MCF 10A (cell line): ENCODE measurements at regions not wholly inside any gene's neighbourhood (a gene's known extent, or its start where the extent isn't known, plus 50 kb on each side); places are given as distances from the start of the nearest gene placed in this dataset.

ENCODE experiments used
- BruUV-seq: library from RNA; stranded (reverse); fragments of 400-500 nt; replicated peaks from 2 replicates; lab custom pipeline; 2021; lab: Mats Ljungman, UMichigan
- CTCF ChIA-PET: fragments of 300-600 bp; sonication (Branson Sonifier 250); formaldehyde crosslinking; extraction: SDS; loops from one replicate; lab custom pipeline; 2021; ENCODE audit warnings: antibody characterized with exemption, inconsistent platforms; lab: Yijun Ruan, JAX
- POLR2A ChIA-PET: fragments of 300-600, 350-650 bp; sonication (Branson Sonifier 250); formaldehyde crosslinking; extraction: SDS; loops from one replicate; lab custom pipeline; 2020; ENCODE audit warnings: antibody characterized with exemption, inconsistent platforms; lab: Yijun Ruan, JAX
- DNase-seq: peaks from one replicate; pipeline ENCODE4 v3.0.0-alpha.2; 2018; ENCODE audit not compliant: unreplicated experiment
- H3K27ac Mint-ChIP-seq: one replicate; pipeline ENCODE4 v1.8.0; 2022; ENCODE audit warnings: mild to moderate bottlenecking, low read depth, mixed read lengths; ENCODE audit not compliant: unreplicated experiment
- H3K27me3 Mint-ChIP-seq: one replicate; pipeline ENCODE4 v1.8.0; 2022; ENCODE audit warnings: mixed read lengths; ENCODE audit not compliant: insufficient read depth, unreplicated experiment
- H3K36me3 Mint-ChIP-seq: one replicate; pipeline ENCODE4 v1.8.0; 2022; ENCODE audit warnings: mild to moderate bottlenecking, moderate library complexity, mixed read lengths; ENCODE audit not compliant: insufficient read depth, unreplicated experiment
- H3K4me1 Mint-ChIP-seq: one replicate; pipeline ENCODE4 v1.8.0; 2022; ENCODE audit warnings: mixed read lengths; ENCODE audit not compliant: insufficient read depth, unreplicated experiment
- H3K4me3 Mint-ChIP-seq: one replicate; pipeline ENCODE4 v1.8.0; 2022; ENCODE audit warnings: mild to moderate bottlenecking, moderate library complexity, mixed read lengths; ENCODE audit not compliant: unreplicated experiment
- H3K9me3 Mint-ChIP-seq: one replicate; pipeline ENCODE4 v1.8.0; 2022; ENCODE audit warnings: mixed read lengths; ENCODE audit not compliant: unreplicated experiment
- CTCF ChIP-seq: fragments of 200-600 bp; IDR thresholded peaks from one replicate; pipeline ENCODE4 v1.8.0; 2022; ENCODE audit warnings: antibody characterized with exemption, mild to moderate bottlenecking; ENCODE audit not compliant: unreplicated experiment
- intact Hi-C: fragments of 100-400 bp; cut with micrococcal nuclease; formaldehyde crosslinking; loops from 2 replicates; pipeline ENCODE4 v1.14.1; 2022

GRCh38 chr9:86788456-86788855 lies 158.8 kb downstream of the GAS1 start:
- BruUV-seq: no TSS peak
- ChIA-PET CTCF (interaction anchor here (0.7 kb wide), 1 partner anchor 13 kb away, joined by 4 read pairs; no protein-coding TSS in a partner anchor), POLR2A (no interaction called here)
- no peak for TF ChIP-seq CTCF
- no peak overlapping the region for H3K27ac Mint-ChIP-seq
- no peak for DNase-seq
- H3K36me3 Mint-ChIP-seq: no peaks in the 10 kb centered on the region
- H3K27me3 Mint-ChIP-seq: no peaks in the 10 kb centered on the region
- no peak overlapping the region for H3K4me3 Mint-ChIP-seq
- intact Hi-C loops: no loop called here
- H3K9me3 Mint-ChIP-seq: no peaks in the 10 kb centered on the region
- H3K4me1 Mint-ChIP-seq: no peaks in the 10 kb centered on the region

GRCh38 chr9:86783884-86784283 lies 163.4 kb downstream of the GAS1 start:
- H3K27ac Mint-ChIP-seq: no peak overlapping the region
- no peaks in the 10 kb centered on the region for H3K36me3 Mint-ChIP-seq
- no peaks in the 10 kb centered on the region for H3K9me3 Mint-ChIP-seq
- peak; percentile 63 for DNase-seq
- ChIA-PET CTCF (no interaction called here), POLR2A (no interaction called here)
- no peak for TF ChIP-seq CTCF
- intact Hi-C loops: no loop called here
- no peaks in the 10 kb centered on the region for H3K27me3 Mint-ChIP-seq
- H3K4me1 Mint-ChIP-seq: no peaks in the 10 kb centered on the region
- no peak overlapping the region for H3K4me3 Mint-ChIP-seq
- BruUV-seq: no TSS peak

- H3K4me1 Mint-ChIP-seq: no peaks in the 10 kb centered on the region
- TF ChIP-seq CTCF: no peak
- ChIA-PET POLR2A (no interaction called here), CTCF (interaction anchor here (0.6 kb wide), 1 partner anchor 9 kb away, joined by 3 read pairs; no protein-coding TSS in a partner anchor)
- H3K36me3 Mint-ChIP-seq: no peaks in the 10 kb centered on the region
- BruUV-seq: no TSS peak
- no peaks in the 10 kb centered on the region for H3K27me3 Mint-ChIP-seq
- no peak overlapping the region for H3K4me3 Mint-ChIP-seq
- DNase-seq: no peak
- H3K27ac Mint-ChIP-seq: no peak overlapping the region
- intact Hi-C loops: no loop called here
- no peaks in the 10 kb centered on the region for H3K9me3 Mint-ChIP-seq
Observed at GRCh38 chr9:86782831-86783230, 164.5 kb downstream of the GAS1 start.

- Mint-ChIP-seq H3K4me1 (no peaks in the 10 kb centered on the region), H3K27me3 (peaks cover 15% of the 10 kb centered on the region), H3K4me3 (no peak overlapping the region), H3K36me3 (no peaks in the 10 kb centered on the region), H3K27ac (no peak overlapping the region), H3K9me3 (no peaks in the 10 kb centered on the region)
- no TSS peak for BruUV-seq
- DNase-seq: no peak
- CTCF ChIA-PET: no interaction called here
- no peak for TF ChIP-seq CTCF
- intact Hi-C loops: no loop called here
- POLR2A ChIA-PET: no interaction called here
Observed at GRCh38 chr9:86778761-86779160, 168.5 kb downstream of the GAS1 start.
